ENCODE measurements at regions not wholly inside any gene's neighbourhood (a gene's known extent, or its start where the extent isn't known, plus 50 kb on each side); places are given as distances from the start of the nearest gene placed in this dataset.

DNA sequence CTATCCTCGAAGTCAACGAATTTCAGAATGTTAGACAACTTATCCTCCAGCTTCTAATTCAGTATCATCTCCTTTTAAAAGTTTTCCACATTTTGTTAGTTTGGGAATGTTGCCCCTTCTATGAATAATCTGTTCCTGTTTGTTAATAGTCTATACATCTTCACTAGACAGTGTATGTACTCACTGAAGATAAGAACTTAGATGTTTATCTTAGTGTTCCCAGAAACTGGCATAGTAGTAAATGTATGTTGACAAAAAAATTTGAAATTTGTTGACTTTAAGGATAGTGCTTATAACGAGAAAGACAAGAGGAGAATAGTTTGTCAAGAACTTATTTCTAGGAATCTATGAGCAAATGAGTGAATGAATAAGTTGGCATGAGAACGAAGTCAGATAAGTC is 162.0 kb upstream of the GULP1 start:
- no peaks in the 10 kb centered on the region for H3K27me3 Mint-ChIP-seq
- no peaks in the 10 kb centered on the region for H3K4me1 Mint-ChIP-seq (ENCODE audit: low read depth)
- H3K27ac Mint-ChIP-seq, result no peak overlapping the region
- no peaks in the 10 kb centered on the region for H3K9me3 Mint-ChIP-seq (ENCODE audit: low read depth)
- H3K4me3 Mint-ChIP-seq, result no peak overlapping the region
- H3K36me3 Mint-ChIP-seq, result no peaks in the 10 kb centered on the region

DNA sequence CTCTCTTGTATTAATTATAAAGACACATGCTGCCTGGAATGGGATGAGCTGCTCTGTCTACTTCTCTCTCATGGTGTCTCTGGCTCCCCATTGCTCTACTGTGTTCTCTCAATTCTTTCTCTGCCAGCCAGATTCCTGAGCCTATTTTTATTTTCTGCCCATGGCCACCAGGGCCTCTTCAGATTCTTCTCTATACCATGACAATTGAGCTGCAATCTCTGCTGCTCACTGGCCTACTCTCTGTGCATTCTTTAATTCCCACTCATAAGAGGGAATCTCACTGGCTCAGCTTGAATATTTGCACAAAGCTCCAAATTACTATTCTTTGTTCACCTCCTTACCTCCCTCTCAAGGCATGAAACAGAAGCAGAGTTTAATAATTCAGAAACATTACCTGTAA is 161.4 kb upstream of the GULP1 start:
- Mint-ChIP-seq H3K4me1 (ENCODE audit: low read depth) (no peaks in the 10 kb centered on the region), H3K9me3 (ENCODE audit: low read depth) (no peaks in the 10 kb centered on the region)

DNA sequence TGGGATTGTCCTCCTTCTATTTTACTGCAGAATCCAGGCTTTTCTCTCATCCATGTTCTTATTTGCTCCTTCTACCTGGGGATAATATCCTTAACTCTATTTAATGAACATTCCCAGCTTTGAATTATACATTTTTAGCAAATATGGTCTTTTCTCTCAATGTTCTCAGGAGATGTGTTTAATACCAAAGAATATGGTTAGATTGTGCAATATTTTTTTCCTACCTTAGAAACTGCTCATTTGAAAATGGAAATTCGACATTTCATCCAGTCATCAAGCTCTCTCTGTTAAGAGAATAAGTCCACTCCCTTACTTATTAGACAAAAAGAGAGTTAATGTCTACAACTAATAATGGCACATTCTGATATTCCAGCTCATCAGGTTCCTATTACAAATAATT is 160.4 kb upstream of the GULP1 start:
- Mint-ChIP-seq H3K36me3 (no peaks in the 10 kb centered on the region), H3K9me3 (ENCODE audit: low read depth) (no peaks in the 10 kb centered on the region), H3K27ac (no peak overlapping the region), H3K27me3 (no peaks in the 10 kb centered on the region), H3K4me3 (no peak overlapping the region), H3K4me1 (ENCODE audit: low read depth) (no peaks in the 10 kb centered on the region)

More for the DNA sequence above, 161.4 kb upstream of the GULP1 start:
- Mint-ChIP-seq H3K27ac (no peak overlapping the region), H3K27me3 (no peaks in the 10 kb centered on the region), H3K4me3 (no peak overlapping the region), H3K36me3 (no peaks in the 10 kb centered on the region)

DNA sequence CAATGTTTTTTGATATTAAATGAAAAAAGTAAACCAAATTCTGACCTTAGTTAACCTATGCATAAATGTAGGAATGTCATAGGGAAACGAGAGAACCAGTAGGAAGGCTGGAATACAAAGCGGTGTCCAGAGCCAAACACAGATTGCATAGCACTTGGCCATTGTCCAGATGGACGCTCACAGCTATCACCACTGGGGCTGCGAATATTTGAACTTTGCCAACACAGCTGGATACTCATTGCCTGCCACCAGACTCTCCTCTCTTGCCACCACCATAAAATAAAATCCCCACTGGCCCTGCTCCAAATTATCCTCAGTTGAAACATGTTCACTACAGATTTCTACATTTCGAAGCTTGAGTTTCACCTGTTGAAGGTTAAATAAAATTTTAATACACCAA is 159.3 kb upstream of the GULP1 start:
- no peaks in the 10 kb centered on the region for H3K4me1 Mint-ChIP-seq (ENCODE audit: low read depth)
- no peaks in the 10 kb centered on the region for H3K27me3 Mint-ChIP-seq
- no peak overlapping the region for H3K4me3 Mint-ChIP-seq
- no peaks in the 10 kb centered on the region for H3K9me3 Mint-ChIP-seq (ENCODE audit: low read depth)
- no peak overlapping the region for H3K27ac Mint-ChIP-seq
- no peaks in the 10 kb centered on the region for H3K36me3 Mint-ChIP-seq

DNA sequence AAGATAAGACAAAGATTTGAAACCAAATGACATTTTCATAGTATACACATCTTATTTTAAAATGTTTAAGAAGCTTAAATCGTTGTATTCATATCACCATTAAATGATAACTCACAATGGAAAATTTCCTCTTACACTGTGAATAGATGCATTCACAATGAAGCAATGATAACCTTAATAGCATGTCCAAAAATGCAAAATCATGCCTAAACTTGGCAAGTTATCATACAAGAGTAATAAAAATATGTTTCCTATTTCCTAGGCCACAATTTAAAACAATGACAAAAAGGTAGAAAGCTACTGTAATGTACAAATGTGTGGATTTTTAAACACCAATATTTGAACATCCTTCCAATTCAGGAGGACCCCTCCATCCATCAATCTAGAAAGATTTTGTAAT is 157.4 kb upstream of the GULP1 start:
- no peaks in the 10 kb centered on the region for H3K9me3 Mint-ChIP-seq (ENCODE audit: low read depth)
- no peak overlapping the region for H3K4me3 Mint-ChIP-seq
- H3K27me3 Mint-ChIP-seq, result no peaks in the 10 kb centered on the region
- H3K36me3 Mint-ChIP-seq, result no peaks in the 10 kb centered on the region
- no peaks in the 10 kb centered on the region for H3K4me1 Mint-ChIP-seq (ENCODE audit: low read depth)
- H3K27ac Mint-ChIP-seq, result no peak overlapping the region

DNA sequence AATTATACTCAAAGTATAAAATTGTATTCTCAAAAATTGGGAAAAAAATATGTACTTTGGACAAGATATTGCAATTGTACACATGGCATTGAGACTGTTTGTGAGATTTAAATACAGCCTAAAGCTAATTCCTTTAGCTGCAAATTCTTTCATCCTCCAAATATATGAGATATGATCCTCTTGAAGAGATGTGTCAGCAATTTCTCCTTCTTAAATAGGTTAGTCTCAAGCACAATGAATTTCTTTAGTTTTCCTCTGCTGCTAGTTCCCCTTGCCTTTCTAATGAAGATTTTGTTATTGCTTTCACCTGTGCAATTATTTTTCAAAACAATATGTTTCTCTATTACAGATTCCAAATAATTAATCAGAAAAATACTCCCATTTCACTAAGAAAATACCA is 153.4 kb upstream of the GULP1 start:
- no peak overlapping the region for H3K4me3 Mint-ChIP-seq
- no peak overlapping the region for H3K27ac Mint-ChIP-seq
- H3K27me3 Mint-ChIP-seq, result peaks cover 1% of the 10 kb centered on the region
- no peaks in the 10 kb centered on the region for H3K9me3 Mint-ChIP-seq (ENCODE audit: low read depth)
- no peaks in the 10 kb centered on the region for H3K4me1 Mint-ChIP-seq (ENCODE audit: low read depth)
- H3K36me3 Mint-ChIP-seq, result no peaks in the 10 kb centered on the region

DNA sequence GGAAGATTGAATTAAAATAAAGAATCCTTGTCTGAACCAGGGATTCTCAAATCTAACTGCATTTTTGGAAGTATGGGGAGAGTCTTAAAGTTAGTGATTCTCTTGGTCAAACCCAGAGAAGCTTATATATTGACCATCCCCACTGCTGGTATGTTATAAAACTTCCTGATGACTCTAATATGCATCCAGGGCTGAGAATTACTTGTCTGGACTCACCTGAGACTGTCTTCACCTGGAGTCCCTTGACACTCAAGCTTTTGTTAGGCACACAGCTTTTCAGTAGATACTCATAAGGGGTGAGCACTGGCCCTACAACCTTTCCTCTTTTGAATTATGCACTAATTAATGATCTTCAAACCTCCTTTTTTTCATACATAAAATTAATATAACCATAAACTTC is 149.6 kb upstream of the GULP1 start:
- no peaks in the 10 kb centered on the region for H3K9me3 Mint-ChIP-seq (ENCODE audit: low read depth)
- peaks cover 1% of the 10 kb centered on the region for H3K27me3 Mint-ChIP-seq
- H3K4me1 Mint-ChIP-seq (ENCODE audit: low read depth), result no peaks in the 10 kb centered on the region
- no peak overlapping the region for H3K4me3 Mint-ChIP-seq
- no peak overlapping the region for H3K27ac Mint-ChIP-seq
- no peaks in the 10 kb centered on the region for H3K36me3 Mint-ChIP-seq

DNA sequence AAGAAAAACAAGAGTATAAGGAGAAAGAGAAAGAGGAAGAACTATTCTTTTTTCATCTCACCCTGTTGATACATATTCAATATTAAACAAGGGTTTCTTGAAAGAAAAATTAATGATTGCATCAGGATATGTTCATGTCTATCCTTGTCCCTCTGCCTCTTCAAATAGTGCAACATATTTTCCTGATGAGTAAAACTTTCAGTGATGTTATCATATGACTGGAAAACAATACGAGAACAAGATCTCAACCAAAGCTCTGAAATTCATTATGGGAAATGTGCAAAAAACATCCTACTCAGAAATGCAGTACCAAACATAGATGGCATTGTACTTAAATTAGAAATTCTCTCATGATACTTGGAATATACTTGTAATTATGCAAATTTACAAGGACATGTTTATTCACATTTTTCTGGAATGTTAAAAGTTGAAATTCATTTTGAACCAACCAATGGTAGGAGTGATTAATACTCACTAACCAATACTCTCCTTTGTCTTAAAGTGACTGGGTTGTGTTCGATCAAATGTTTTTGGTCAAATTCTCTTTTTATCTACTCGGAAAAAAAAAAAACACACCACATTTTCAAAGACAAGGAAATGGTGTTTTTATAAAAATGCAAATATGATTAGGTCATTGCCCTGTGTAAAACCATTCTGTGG is 148.9 kb upstream of the GULP1 start:
- Mint-ChIP-seq H3K36me3 (no peaks in the 10 kb centered on the region), H3K9me3 (ENCODE audit: low read depth) (no peaks in the 10 kb centered on the region), H3K4me1 (ENCODE audit: low read depth) (no peaks in the 10 kb centered on the region), H3K27me3 (peaks cover 1% of the 10 kb centered on the region), H3K27ac (no peak overlapping the region), H3K4me3 (no peak overlapping the region)

DNA sequence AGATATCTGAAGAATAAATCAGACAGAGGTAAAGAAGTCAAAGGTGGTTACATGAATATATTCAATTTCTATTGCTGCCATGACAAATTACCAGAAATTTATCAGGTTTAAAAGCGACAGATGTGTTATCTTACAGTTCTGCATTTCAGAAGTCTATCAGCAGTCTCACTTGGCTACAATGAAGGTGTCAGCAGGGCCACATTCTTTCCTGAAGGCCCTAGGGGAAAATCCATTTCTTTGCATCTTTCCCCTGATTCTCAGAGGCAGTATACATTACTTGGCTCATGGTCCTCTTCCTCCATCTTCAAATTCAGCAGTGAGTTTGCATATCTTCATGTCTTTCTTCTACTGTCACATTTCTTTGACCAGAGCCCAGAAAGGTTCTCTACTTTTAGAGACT is 145.8 kb upstream of the GULP1 start:
- Mint-ChIP-seq H3K4me1 (ENCODE audit: low read depth) (no peaks in the 10 kb centered on the region), H3K27me3 (peaks cover 1% of the 10 kb centered on the region), H3K9me3 (ENCODE audit: low read depth) (no peaks in the 10 kb centered on the region), H3K36me3 (no peaks in the 10 kb centered on the region), H3K4me3 (no peak overlapping the region), H3K27ac (no peak overlapping the region)

DNA sequence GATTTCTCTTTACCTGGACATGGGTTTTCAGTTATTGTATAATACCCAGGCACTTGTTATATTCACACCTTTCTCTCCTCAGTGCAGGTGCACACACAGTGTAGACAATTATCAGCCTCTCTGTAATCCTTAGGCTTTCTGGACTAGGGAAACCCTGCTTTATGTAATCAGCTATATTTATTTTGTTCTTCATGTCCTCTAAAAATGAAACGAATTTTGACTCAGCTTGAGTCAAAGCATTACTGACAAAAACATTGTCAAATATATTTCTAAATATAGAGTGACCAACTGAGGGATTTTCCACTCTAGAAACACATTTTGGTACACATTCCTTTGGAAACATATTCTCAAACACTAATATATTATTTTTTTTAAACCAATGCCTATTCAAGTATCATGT is 144.8 kb upstream of the GULP1 start:
- Mint-ChIP-seq H3K36me3 (no peaks in the 10 kb centered on the region), H3K27ac (no peak overlapping the region), H3K4me3 (no peak overlapping the region), H3K9me3 (ENCODE audit: low read depth) (no peaks in the 10 kb centered on the region), H3K27me3 (no peaks in the 10 kb centered on the region), H3K4me1 (ENCODE audit: low read depth) (no peaks in the 10 kb centered on the region)

DNA sequence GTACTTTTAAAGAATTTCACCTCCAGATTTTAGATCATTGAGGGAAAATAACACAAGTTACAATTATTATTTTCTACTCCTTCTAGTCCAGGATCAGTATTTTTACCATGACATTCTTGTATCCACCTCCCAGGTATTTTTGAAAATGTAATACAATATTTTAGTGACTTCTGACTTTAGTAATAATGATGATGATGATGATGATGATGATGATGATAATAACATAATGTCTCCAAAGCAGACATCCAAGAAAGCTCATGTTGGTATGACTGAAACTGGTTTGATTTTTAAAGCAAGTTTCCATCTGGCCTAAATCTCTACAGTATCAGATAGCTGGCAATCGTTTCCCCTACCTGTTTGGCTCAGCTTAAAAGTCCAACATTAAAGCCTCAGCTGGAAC is 140.0 kb upstream of the GULP1 start:
- Mint-ChIP-seq H3K4me3 (no peak overlapping the region), H3K4me1 (ENCODE audit: low read depth) (no peaks in the 10 kb centered on the region), H3K36me3 (no peaks in the 10 kb centered on the region), H3K27me3 (peaks cover 2% of the 10 kb centered on the region), H3K27ac (no peak overlapping the region), H3K9me3 (ENCODE audit: low read depth) (no peaks in the 10 kb centered on the region)

DNA sequence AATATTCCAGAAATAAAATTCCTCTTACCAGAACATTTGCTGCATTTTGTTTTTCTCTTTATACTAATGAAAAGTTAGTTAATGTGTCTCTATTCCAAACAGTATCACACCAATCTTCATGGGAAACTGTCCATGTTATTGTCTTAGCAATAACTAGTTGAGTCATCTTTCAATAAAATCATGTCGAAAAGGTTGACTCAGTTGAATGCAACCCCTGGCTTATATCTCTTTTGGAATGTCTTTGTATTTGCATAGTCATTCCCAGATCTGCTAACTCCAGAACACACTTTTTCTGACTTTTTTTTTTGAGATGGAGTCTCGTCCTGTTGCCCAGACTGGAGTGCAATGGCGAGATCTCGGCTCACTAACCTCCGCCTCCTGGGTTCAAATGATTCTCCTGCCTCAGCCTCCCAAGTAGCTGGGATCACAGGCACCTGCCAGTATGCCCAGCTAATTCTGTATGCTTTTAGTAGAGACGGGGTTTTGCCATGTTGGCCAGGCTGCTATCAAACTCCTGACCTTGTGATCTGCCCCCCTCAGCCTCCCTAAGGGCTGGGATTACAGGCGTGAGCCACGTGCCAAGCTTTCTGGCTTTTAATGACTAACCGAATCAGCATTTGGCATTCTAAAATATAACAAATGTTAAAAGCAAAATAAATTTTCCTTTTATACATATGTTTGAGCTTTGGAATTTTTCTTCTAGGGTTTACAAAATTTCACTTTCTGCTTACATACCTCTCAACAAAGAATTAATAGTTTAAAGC is 133.2 kb upstream of the GULP1 start:
- Mint-ChIP-seq H3K27me3 (peaks cover 2% of the 10 kb centered on the region), H3K9me3 (ENCODE audit: low read depth) (no peaks in the 10 kb centered on the region), H3K27ac (no peak overlapping the region), H3K4me3 (no peak overlapping the region), H3K4me1 (ENCODE audit: low read depth) (no peaks in the 10 kb centered on the region), H3K36me3 (no peaks in the 10 kb centered on the region)

DNA sequence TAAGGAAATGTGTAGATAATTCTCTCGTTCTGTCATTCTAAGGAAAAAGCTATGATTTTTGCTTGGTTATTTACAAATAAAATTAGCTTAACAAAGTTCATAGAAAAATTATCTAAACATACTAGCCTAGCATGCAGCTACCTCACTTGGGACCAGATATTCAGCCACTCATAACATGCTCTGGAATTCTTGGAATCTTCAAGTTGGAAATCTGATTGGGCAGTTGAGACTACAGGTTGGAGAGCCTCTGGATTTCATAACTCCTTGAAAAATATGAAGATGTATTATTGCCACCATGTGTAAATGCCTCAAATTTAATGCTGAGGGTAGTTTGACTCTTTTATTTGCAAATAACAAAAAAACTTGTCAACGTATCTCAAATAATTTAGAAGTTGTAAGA is 132.2 kb upstream of the GULP1 start:
- H3K9me3 Mint-ChIP-seq (ENCODE audit: low read depth), result no peaks in the 10 kb centered on the region
- H3K36me3 Mint-ChIP-seq, result no peaks in the 10 kb centered on the region
- H3K27me3 Mint-ChIP-seq, result peaks cover 2% of the 10 kb centered on the region
- H3K27ac Mint-ChIP-seq, result no peak overlapping the region
- H3K4me1 Mint-ChIP-seq (ENCODE audit: low read depth), result no peaks in the 10 kb centered on the region
- H3K4me3 Mint-ChIP-seq, result no peak overlapping the region

DNA sequence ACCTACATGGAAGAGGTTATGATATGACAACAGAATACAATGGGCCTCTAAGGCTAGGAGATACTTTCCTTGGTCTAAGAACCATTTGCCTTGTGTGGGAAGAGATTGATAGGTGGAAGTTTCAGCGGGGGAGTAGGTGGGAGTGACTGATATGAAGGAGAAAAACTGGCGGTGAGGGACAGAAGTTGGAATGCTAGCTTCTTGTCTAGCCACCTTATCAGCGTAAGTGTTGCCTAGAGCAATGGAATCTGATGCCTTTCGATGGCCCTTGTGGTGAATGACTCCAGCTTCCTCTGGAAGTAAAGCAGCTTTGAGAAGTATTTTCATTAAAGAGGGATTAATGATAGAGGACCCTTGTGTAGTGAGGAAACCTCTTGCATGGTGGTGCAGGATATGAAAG is 121.3 kb upstream of the GULP1 start:
- Mint-ChIP-seq H3K27me3 (no peaks in the 10 kb centered on the region), H3K36me3 (no peaks in the 10 kb centered on the region), H3K27ac (no peak overlapping the region), H3K9me3 (ENCODE audit: low read depth) (no peaks in the 10 kb centered on the region), H3K4me3 (no peak overlapping the region), H3K4me1 (ENCODE audit: low read depth) (no peaks in the 10 kb centered on the region)

DNA sequence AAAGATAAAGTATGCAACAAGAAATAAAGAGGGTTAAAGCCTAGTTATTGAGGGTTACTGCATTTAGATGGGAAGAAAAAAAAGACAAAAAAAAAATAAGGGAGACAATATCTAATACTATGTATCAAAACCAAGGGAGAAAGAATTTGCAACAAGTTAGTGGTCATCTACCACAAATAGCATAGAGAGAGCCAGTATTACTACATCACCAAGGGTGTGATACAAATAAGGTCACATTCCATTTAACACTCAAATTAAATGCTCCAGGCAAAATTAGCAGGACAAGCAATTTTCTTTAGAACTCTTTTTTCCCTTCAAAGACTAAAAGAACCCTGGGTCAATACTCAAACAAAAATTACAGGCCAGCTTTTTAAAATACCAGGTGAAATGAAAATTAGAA is 115.1 kb upstream of the GULP1 start:
- H3K27ac Mint-ChIP-seq, result no peak overlapping the region
- no peak overlapping the region for H3K4me3 Mint-ChIP-seq
- H3K36me3 Mint-ChIP-seq, result no peaks in the 10 kb centered on the region
- H3K4me1 Mint-ChIP-seq (ENCODE audit: low read depth), result peaks cover 7% of the 10 kb centered on the region
- H3K27me3 Mint-ChIP-seq, result no peaks in the 10 kb centered on the region
- H3K9me3 Mint-ChIP-seq (ENCODE audit: low read depth), result no peaks in the 10 kb centered on the region
